CD4-positive, CD25-positive, alpha-beta regulatory T cell (primary cell): ENCODE measurements at regions not wholly inside any gene's neighbourhood (a gene's known extent, or its start where the extent isn't known, plus 50 kb on each side); places are given as distances from the start of the nearest gene placed in this dataset.
A peak's percentile ranks its signal among the peaks of the same experiment; 100 is the strongest.

ENCODE experiments used
- ATAC-seq, 2 donors: fragments of 150-1000 bp; cut with Tn5 transposase; one replicate each; pipeline ENCODE4 v1.10.0; 2021; ENCODE audit warnings: low read depth in 2 of 2, moderate number of reproducible peaks in 2 of 2, moderate library complexity in 1 of 2
- DNase-seq, 3 donors: peaks; one replicate each; pipeline versions ENCODE4 v3.0.0 to v3.0.0-alpha.2; 2012 to 2022; ENCODE audit warnings: mixed read lengths in 1 of 3
- H3K27ac ChIP-seq: one replicate; pipeline ENCODE4 v1.7.0; 2013; ENCODE audit warnings: mild to moderate bottlenecking, low read length; ENCODE audit not compliant: insufficient read depth, poor library complexity, severe bottlenecking
- H3K27me3 ChIP-seq: one replicate; pipeline ENCODE4 v1.7.0; 2013; ENCODE audit warnings: low read length; ENCODE audit not compliant: control insufficient read depth, insufficient read depth
- H3K36me3 ChIP-seq: one replicate; pipeline ENCODE4 v1.7.0; 2013; ENCODE audit warnings: mild to moderate bottlenecking, low read length, moderate library complexity; ENCODE audit not compliant: control insufficient read depth, insufficient read depth
- H3K4me1 ChIP-seq: 2 replicates; pipeline ENCODE4 v1.7.0; 2013; ENCODE audit warnings: mild to moderate bottlenecking, low read length; ENCODE audit not compliant: insufficient read depth, control insufficient read depth, poor library complexity, severe bottlenecking
- H3K4me3 ChIP-seq: one replicate; pipeline ENCODE4 v1.7.0; 2013; ENCODE audit warnings: low read depth, mild to moderate bottlenecking, low read length, moderate library complexity
- H3K9me3 ChIP-seq, 2 experiments: 1 replicate in 1 of 2; 2 replicates in 1 of 2; pipeline ENCODE4 v1.7.0; 2013; ENCODE audit warnings: low read length in 2 of 2, mild to moderate bottlenecking in 1 of 2, moderate library complexity in 1 of 2; ENCODE audit not compliant: control insufficient read depth in 2 of 2
- H3K27ac Mint-ChIP-seq, 3 donors: one replicate each; pipeline ENCODE4 v1.8.0; 2020 to 2022; ENCODE audit warnings: mild to moderate bottlenecking in 3 of 3, mixed read lengths in 3 of 3, moderate library complexity in 2 of 3
- H3K27me3 Mint-ChIP-seq: one replicate; pipeline ENCODE4 v1.8.0; 2022; ENCODE audit warnings: mild to moderate bottlenecking, mixed read lengths
- H3K36me3 Mint-ChIP-seq: one replicate; pipeline ENCODE4 v1.8.0; 2020; ENCODE audit warnings: mixed read lengths
- H3K4me1 Mint-ChIP-seq, 4 donors: one replicate each; pipeline ENCODE4 v1.8.0; 2020 to 2022; ENCODE audit warnings: mixed read lengths in 4 of 4, mild to moderate bottlenecking in 1 of 4
- H3K4me3 Mint-ChIP-seq, 4 donors: one replicate each; pipeline ENCODE4 v1.8.0; 2020 to 2022; ENCODE audit warnings: mild to moderate bottlenecking in 4 of 4, mixed read lengths in 4 of 4, moderate library complexity in 3 of 4
- H3K9me3 Mint-ChIP-seq, 7 donors: one replicate each; pipeline ENCODE4 v1.8.0; 2020 to 2022; ENCODE audit warnings: mixed read lengths in 7 of 7, mild to moderate bottlenecking in 3 of 7, moderate library complexity in 2 of 7

GRCh38 chr12:18863769-18864500, 126.0 kb downstream of the CAPZA3 start:
- ATAC-seq: no peak
- no peaks in the 10 kb centered on the region for H3K9me3 ChIP-seq
- no peaks in the 10 kb centered on the region for H3K27me3 ChIP-seq
- Mint-ChIP-seq H3K27ac (no peak overlapping the region), H3K9me3 (peaks cover 0 to 3% (median 0%) of the 10 kb centered on the region in 7 donors), H3K4me3 (no peak overlapping the region), H3K27me3 (peaks cover 9% of the 10 kb centered on the region), H3K36me3 (no peaks in the 10 kb centered on the region), H3K4me1 (no peaks in the 10 kb centered on the region)
- no peak overlapping the region for H3K27ac ChIP-seq
- no peak overlapping the region for H3K4me3 ChIP-seq
- H3K36me3 ChIP-seq: no peaks in the 10 kb centered on the region
- DNase-seq: no peak
- H3K4me1 ChIP-seq: no peaks in the 10 kb centered on the region

GRCh38 chr12:18864900-18865561, 127.1 kb downstream of the CAPZA3 start:
- Mint-ChIP-seq H3K4me3 (no peak overlapping the region), H3K27me3 (peaks cover 9% of the 10 kb centered on the region), H3K36me3 (no peaks in the 10 kb centered on the region), H3K27ac (no peak overlapping the region), H3K4me1 (no peaks in the 10 kb centered on the region), H3K9me3 (peaks cover 0 to 3% (median 0%) of the 10 kb centered on the region in 7 donors)
- Histone ChIP-seq H3K4me1 (no peaks in the 10 kb centered on the region), H3K27me3 (no peaks in the 10 kb centered on the region), H3K36me3 (no peaks in the 10 kb centered on the region), H3K9me3 (no peaks in the 10 kb centered on the region), H3K4me3 (no peak overlapping the region), H3K27ac (no peak overlapping the region)
- DNase-seq (no peak), ATAC-seq (no peak)

- no peaks in the 10 kb centered on the region for H3K27me3 ChIP-seq
- Mint-ChIP-seq H3K36me3 (no peaks in the 10 kb centered on the region), H3K9me3 (peaks cover 0 to 6% (median 3%) of the 10 kb centered on the region in 7 donors), H3K4me1 (no peaks in the 10 kb centered on the region), H3K4me3 (no peak overlapping the region), H3K27ac (no peak overlapping the region), H3K27me3 (peaks cover 9% of the 10 kb centered on the region)
- H3K4me1 ChIP-seq: no peaks in the 10 kb centered on the region
- no peak overlapping the region for H3K4me3 ChIP-seq
- DNase-seq (no peak), ATAC-seq (no peak)
- no peak overlapping the region for H3K27ac ChIP-seq
- no peaks in the 10 kb centered on the region for H3K9me3 ChIP-seq
- H3K36me3 ChIP-seq: no peaks in the 10 kb centered on the region
Observed at GRCh38 chr12:18868717-18869116, 130.8 kb downstream of the CAPZA3 start.

GRCh38 chr12:18872770-18873169, 134.9 kb downstream of the CAPZA3 start:
- ATAC-seq: no peak

GRCh38 chr12:18878676-18879180, 140.8 kb downstream of the CAPZA3 start:
- no peaks in the 10 kb centered on the region for H3K36me3 Mint-ChIP-seq
- no peaks in the 10 kb centered on the region for H3K4me1 Mint-ChIP-seq
- Histone ChIP-seq H3K4me1 (no peaks in the 10 kb centered on the region), H3K9me3 (no peaks in the 10 kb centered on the region), H3K27me3 (no peaks in the 10 kb centered on the region), H3K27ac (no peak overlapping the region), H3K36me3 (no peaks in the 10 kb centered on the region), H3K4me3 (no peak overlapping the region)
- DNase-seq (no peak), ATAC-seq (no peak)
- H3K9me3 Mint-ChIP-seq: peaks cover 0 to 9% (median 0%) of the 10 kb centered on the region in 7 donors
- H3K4me3 Mint-ChIP-seq: no peak overlapping the region
- H3K27me3 Mint-ChIP-seq: no peaks in the 10 kb centered on the region
- H3K27ac Mint-ChIP-seq: peak overlapping the region in 1 of 3 donors; percentile 5

More at GRCh38 chr12:18872770-18873169, 134.9 kb downstream of the CAPZA3 start:
- H3K27me3 ChIP-seq: no peaks in the 10 kb centered on the region
- no peaks in the 10 kb centered on the region for H3K9me3 ChIP-seq
- H3K36me3 ChIP-seq: no peaks in the 10 kb centered on the region
- peak overlapping the region; percentile 17 for H3K4me3 ChIP-seq
- H3K27me3 Mint-ChIP-seq: no peaks in the 10 kb centered on the region
- H3K9me3 Mint-ChIP-seq: peaks cover 0 to 6% (median 4%) of the 10 kb centered on the region in 7 donors
- H3K4me1 ChIP-seq: no peaks in the 10 kb centered on the region
- no peaks in the 10 kb centered on the region for H3K36me3 Mint-ChIP-seq
- H3K4me1 Mint-ChIP-seq: no peaks in the 10 kb centered on the region
- DNase-seq: peak in 1 of 3 donors; percentile 0
- no peak overlapping the region for H3K4me3 Mint-ChIP-seq
- no peak overlapping the region for H3K27ac Mint-ChIP-seq
- H3K27ac ChIP-seq: no peak overlapping the region

- H3K4me1 ChIP-seq: no peaks in the 10 kb centered on the region
- no peaks in the 10 kb centered on the region for H3K27me3 Mint-ChIP-seq
Observed at GRCh38 chr12:18882690-18883089, 144.8 kb downstream of the CAPZA3 start.

GRCh38 chr12:18886962-18887361, 149.0 kb downstream of the CAPZA3 start:
- no peaks in the 10 kb centered on the region for H3K27me3 ChIP-seq
- no peak overlapping the region for H3K4me3 ChIP-seq
- no peaks in the 10 kb centered on the region for H3K36me3 ChIP-seq
- no peak overlapping the region for H3K4me3 Mint-ChIP-seq
- no peaks in the 10 kb centered on the region for H3K4me1 ChIP-seq
- DNase-seq (no peak), ATAC-seq (no peak)
- H3K27ac ChIP-seq: no peak overlapping the region
- no peaks in the 10 kb centered on the region for H3K27me3 Mint-ChIP-seq
- no peak overlapping the region for H3K27ac Mint-ChIP-seq
- H3K4me1 Mint-ChIP-seq: no peaks in the 10 kb centered on the region
- no peaks in the 10 kb centered on the region for H3K36me3 Mint-ChIP-seq
- H3K9me3 ChIP-seq: no peaks in the 10 kb centered on the region
- peaks cover 0 to 14% (median 2%) of the 10 kb centered on the region in 7 donors for H3K9me3 Mint-ChIP-seq

More at GRCh38 chr12:18882690-18883089, 144.8 kb downstream of the CAPZA3 start:
- no peaks in the 10 kb centered on the region for H3K9me3 ChIP-seq
- H3K27me3 ChIP-seq: no peaks in the 10 kb centered on the region
- no peak overlapping the region for H3K27ac ChIP-seq
- no peak overlapping the region for H3K4me3 Mint-ChIP-seq
- DNase-seq (no peak), ATAC-seq (no peak)
- no peaks in the 10 kb centered on the region for H3K36me3 ChIP-seq
- H3K4me1 Mint-ChIP-seq: no peaks in the 10 kb centered on the region
- no peak overlapping the region for H3K4me3 ChIP-seq
- H3K27ac Mint-ChIP-seq: no peak overlapping the region
- H3K9me3 Mint-ChIP-seq: peaks cover 0 to 9% (median 0%) of the 10 kb centered on the region in 7 donors
- no peaks in the 10 kb centered on the region for H3K36me3 Mint-ChIP-seq
